ENCODE measurements at regions not wholly inside any gene's neighbourhood (a gene's known extent, or its start where the extent isn't known, plus 50 kb on each side); places are given as distances from the start of the nearest gene placed in this dataset.

GRCh38 chr11:32280339-32280738, 155.0 kb downstream of the WT1 start:
- WGBS, 5 donors = 80 to 97% (median 91%) methylated on average over 1 of the region's 1 CpG
- intact Hi-C loops (cut with DNase I; ENCODE audit: low total_unique reads) = no loop called here

GRCh38 chr11:32288276-32288675, 147.1 kb downstream of the WT1 start:
- WGBS, 5 donors = 26 to 45% (median 33%) methylated on average over 1 of the region's 1 CpG
- H3K4me3 ChIP-seq = no peak overlapping the region
- no peaks in the 10 kb centered on the region for H3K36me3 ChIP-seq
- intact Hi-C loops (cut with DNase I; ENCODE audit: low total_unique reads) = no loop called here
- H3K4me1 ChIP-seq = no peaks in the 10 kb centered on the region
- no peaks in the 10 kb centered on the region for H3K27me3 ChIP-seq (replicated peaks in 1 of 7)
- H3K27ac ChIP-seq = no peak overlapping the region
- DNase-seq = no peak
- H3K9me3 ChIP-seq = peaks cover 0 to 19% (median 9%) of the 10 kb centered on the region in 8 donors
- TF ChIP-seq POLR2AphosphoS5 (IDR thresholded peaks at IDR 0.05) (no peak), POLR2A (IDR thresholded peaks at IDR 0.05) (no peak), CTCF (IDR thresholded peaks at IDR 0.05 in 8 of 11, conservative IDR thresholded peaks at IDR 0.05 in 3 of 11) (no peak)

More at GRCh38 chr11:32280339-32280738, 155.0 kb downstream of the WT1 start:
- Histone ChIP-seq H3K4me1 (no peaks in the 10 kb centered on the region), H3K36me3 (no peaks in the 10 kb centered on the region), H3K27ac (no peak overlapping the region), H3K27me3 (replicated peaks in 1 of 7) (peaks cover 0 to 3% (median 0%) of the 10 kb centered on the region in 7 donors), H3K4me3 (no peak overlapping the region), H3K9me3 (peaks cover 0 to 12% (median 3%) of the 10 kb centered on the region in 8 donors)
- no peak for TF ChIP-seq POLR2AphosphoS5 (IDR thresholded peaks at IDR 0.05)
- TF ChIP-seq CTCF (IDR thresholded peaks at IDR 0.05 in 8 of 11, conservative IDR thresholded peaks at IDR 0.05 in 3 of 11) = no peak
- no peak for TF ChIP-seq POLR2A (IDR thresholded peaks at IDR 0.05)
- no peak for DNase-seq

- no peak overlapping the region for H3K4me3 ChIP-seq
- no peak for DNase-seq
- no peak for TF ChIP-seq POLR2A (IDR thresholded peaks at IDR 0.05)
- no peaks in the 10 kb centered on the region for H3K27me3 ChIP-seq (replicated peaks in 1 of 7)
- peaks cover 0 to 17% (median 8%) of the 10 kb centered on the region in 8 donors for H3K9me3 ChIP-seq
- H3K36me3 ChIP-seq = no peaks in the 10 kb centered on the region
- no peaks in the 10 kb centered on the region for H3K4me1 ChIP-seq
- H3K27ac ChIP-seq = no peak overlapping the region
- WGBS, 5 donors = 83 to 89% (median 86%) methylated on average over 5 of the region's 5 CpGs
- intact Hi-C loops (cut with DNase I; ENCODE audit: low total_unique reads) = no loop called here
Observed at GRCh38 chr11:32289701-32290100, 145.6 kb downstream of the WT1 start.

- intact Hi-C loops (cut with DNase I; ENCODE audit: low total_unique reads) = no loop called here
Observed at GRCh38 chr11:32290783-32291182, 144.6 kb downstream of the WT1 start.

More at GRCh38 chr11:32290783-32291182, 144.6 kb downstream of the WT1 start:
- TF ChIP-seq POLR2A (IDR thresholded peaks at IDR 0.05) = no peak
- TF ChIP-seq CTCF (IDR thresholded peaks at IDR 0.05 in 8 of 11, conservative IDR thresholded peaks at IDR 0.05 in 3 of 11) = no peak
- TF ChIP-seq POLR2AphosphoS5 (IDR thresholded peaks at IDR 0.05) = no peak
- H3K27ac ChIP-seq = no peak overlapping the region
- no peaks in the 10 kb centered on the region for H3K27me3 ChIP-seq (replicated peaks in 1 of 7)
- H3K36me3 ChIP-seq = no peaks in the 10 kb centered on the region
- DNase-seq = no peak
- peaks cover 0 to 16% (median 8%) of the 10 kb centered on the region in 8 donors for H3K9me3 ChIP-seq
- H3K4me1 ChIP-seq = no peaks in the 10 kb centered on the region
- 76 to 83% (median 77%) methylated on average over 3 of the region's 3 CpGs for WGBS, 5 donors
- H3K4me3 ChIP-seq = no peak overlapping the region

Data from spleen (tissue), 11 donors.